ENCODE measurements at regions not wholly inside any gene's neighbourhood (a gene's known extent, or its start where the extent isn't known, plus 50 kb on each side); places are given as distances from the start of the nearest gene placed in this dataset.

DNA sequence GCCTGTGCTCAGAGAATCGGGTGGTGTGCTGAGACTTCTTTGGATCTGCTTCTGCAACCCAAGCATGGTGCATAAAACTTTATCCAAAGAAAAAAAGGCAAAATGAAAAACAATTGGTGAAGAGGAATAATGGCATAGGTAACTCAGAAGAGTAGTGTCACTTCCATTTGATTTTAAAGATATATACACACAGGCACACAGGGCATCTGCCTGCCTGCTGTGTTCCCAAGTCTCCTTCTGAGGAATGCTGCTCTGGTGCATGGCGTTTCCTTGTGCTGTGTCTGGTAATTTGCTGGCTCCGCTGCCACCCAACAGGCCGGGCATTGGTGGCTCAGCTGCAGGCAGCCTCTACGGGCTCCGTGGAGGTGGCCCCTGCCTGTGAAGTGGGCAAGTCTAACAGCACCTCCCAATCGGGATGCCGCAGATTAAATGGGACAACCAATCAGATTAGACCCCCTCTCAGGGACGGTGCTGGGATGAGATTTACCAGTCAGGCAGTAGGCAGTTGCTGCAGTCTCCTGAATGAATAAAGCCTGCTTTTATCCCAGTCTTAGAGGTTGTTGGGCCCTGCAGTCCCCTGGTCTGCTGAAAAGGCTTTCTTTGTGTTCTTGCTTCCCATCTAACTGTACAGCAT is 253.7 kb upstream of the RASGRP1 start:
- DNase-seq (ENCODE audit: low spot score), result no peak
- no peak overlapping the region for H3K27ac ChIP-seq
- CTCF ChIA-PET, result interaction anchor here (0.8 kb wide), 1 partner anchor 176 kb away, joined by 4 read pairs; no protein-coding TSS in a partner anchor
- no peak for TF ChIP-seq CTCF (conservative IDR thresholded peaks at IDR 0.05; ENCODE audit: low read depth)
- POLR2A ChIA-PET (ENCODE audit: low non-redundant PET), result no interaction called here

DNA sequence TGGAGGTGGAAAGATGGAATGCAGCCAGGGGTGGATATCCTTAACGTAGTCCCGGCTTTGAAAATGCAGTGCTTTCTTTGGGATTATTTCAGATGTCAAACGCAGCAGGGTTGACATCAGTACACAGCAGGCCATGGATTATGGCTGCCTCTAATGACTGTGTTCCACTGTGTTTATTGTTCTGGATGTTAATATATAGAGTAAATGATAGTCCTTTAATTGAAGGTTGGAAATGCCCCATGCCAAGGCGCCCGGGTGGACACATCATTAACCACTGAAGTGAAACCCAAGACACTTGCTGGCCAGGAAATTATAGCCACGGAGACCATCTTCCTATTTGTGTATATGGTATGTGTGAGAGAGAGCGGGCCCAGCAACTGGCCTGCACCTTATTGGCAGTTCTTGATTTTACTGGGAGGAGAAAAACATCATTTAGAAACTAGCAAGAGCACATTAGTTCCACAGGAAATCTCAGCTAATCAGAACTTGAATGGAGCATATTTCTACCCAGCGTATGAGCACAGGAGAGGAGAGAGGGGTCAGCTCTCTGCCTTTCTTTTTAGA is 254.9 kb upstream of the RASGRP1 start:
- DNase-seq (ENCODE audit: low spot score), result no peak
- no peak for TF ChIP-seq CTCF (conservative IDR thresholded peaks at IDR 0.05; ENCODE audit: low read depth)
- ChIA-PET CTCF (interaction anchor here (0.6 to 1.4 kb wide), 3 partner anchors 13 to 175 kb away, joined by 4 to 8 read pairs (median 4); no protein-coding TSS in a partner anchor), POLR2A (ENCODE audit: low non-redundant PET) (no interaction called here)
- H3K27ac ChIP-seq, result no peak overlapping the region

DNA sequence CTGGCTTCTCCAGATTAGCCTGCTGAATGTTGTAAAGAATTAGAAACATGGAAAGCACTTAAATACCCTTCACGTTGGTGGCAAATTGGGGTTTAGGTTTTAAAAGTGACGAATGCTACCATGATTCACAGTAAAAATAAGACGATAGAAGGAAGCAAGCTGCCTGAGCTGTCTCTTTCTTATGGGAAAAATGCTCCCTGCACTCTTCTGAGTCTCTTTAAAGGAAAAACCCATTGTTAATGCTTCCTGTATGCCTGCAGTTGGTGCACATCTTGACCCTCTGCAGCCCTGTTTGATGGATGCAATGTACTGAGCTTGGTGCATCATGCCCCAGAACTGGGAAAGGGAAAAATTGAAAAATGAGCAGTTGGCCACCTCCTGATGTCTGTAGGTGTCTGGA is 258.6 kb upstream of the RASGRP1 start:
- TF ChIP-seq CTCF (conservative IDR thresholded peaks at IDR 0.05; ENCODE audit: low read depth), result no peak
- ChIA-PET CTCF (interaction anchor here (0.5 to 0.6 kb wide), 2 partner anchors 38 to 148 kb away, joined by 3 read pairs; no protein-coding TSS in a partner anchor), POLR2A (ENCODE audit: low non-redundant PET) (no interaction called here)
- H3K27ac ChIP-seq, result no peak overlapping the region
- no peak for DNase-seq (ENCODE audit: low spot score)

GRCh38 chr15:38824719-38825118 is 260.1 kb upstream of the RASGRP1 start:
- DNase-seq (ENCODE audit: low spot score), result no peak
- CTCF ChIA-PET, result no interaction called here
- POLR2A ChIA-PET (ENCODE audit: low non-redundant PET), result no interaction called here
- no peak for TF ChIP-seq CTCF (conservative IDR thresholded peaks at IDR 0.05; ENCODE audit: low read depth)
- no peak overlapping the region for H3K27ac ChIP-seq

- no peak overlapping the region for H3K27ac ChIP-seq
- DNase-seq (ENCODE audit: low spot score), result no peak
- TF ChIP-seq CTCF (conservative IDR thresholded peaks at IDR 0.05; ENCODE audit: low read depth), result no peak
- ChIA-PET CTCF (no interaction called here), POLR2A (ENCODE audit: low non-redundant PET) (no interaction called here)
Observed at GRCh38 chr15:38826880-38827279, 262.3 kb upstream of the RASGRP1 start.

GRCh38 chr15:38828031-38828532 is 263.5 kb upstream of the RASGRP1 start:
- no peak for TF ChIP-seq CTCF (conservative IDR thresholded peaks at IDR 0.05; ENCODE audit: low read depth)
- DNase-seq (ENCODE audit: low spot score), result no peak
- ChIA-PET POLR2A (ENCODE audit: low non-redundant PET) (no interaction called here), CTCF (interaction anchor here (0.6 kb wide), 1 partner anchor 507 kb away, joined by 4 read pairs; no protein-coding TSS in a partner anchor)
- no peak overlapping the region for H3K27ac ChIP-seq

Measured in RWPE1 (cell line).